ENCODE measurements at regions not wholly inside any gene's neighbourhood (a gene's known extent, or its start where the extent isn't known, plus 50 kb on each side); places are given as distances from the start of the nearest gene placed in this dataset.

DNA sequence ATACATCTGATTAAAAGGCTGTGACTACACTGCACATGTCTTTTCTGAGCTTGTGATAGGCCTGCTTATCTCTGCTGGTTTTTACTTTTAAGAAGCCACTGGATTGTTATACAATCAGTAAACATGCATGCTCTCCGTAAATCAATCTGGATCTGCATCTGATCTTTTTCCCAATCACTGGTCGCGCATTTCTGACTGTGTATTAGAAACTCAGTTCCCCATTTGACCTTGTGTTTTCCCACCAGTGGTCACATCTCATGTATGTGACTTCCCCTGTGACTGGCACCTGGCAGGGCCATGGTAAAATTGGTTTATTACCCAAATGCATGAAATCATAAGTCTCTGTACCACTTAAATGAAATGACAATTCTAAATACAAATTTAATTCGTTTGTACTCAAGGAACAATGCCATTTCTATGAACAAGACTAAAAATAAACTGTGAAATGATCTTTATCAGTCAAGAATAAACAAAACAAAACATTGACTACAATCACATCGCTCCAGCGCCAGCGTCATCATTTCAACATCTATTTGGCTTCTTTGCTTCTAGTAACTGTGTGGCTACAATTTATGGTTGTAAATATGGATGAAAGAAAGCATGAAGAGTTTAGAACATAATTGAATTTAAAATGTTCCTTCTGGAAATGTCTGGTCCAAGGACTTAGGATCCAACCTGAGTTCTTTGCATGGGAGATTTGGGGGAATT, 396.6 kb upstream of the TRIB2 start:
- TF ChIP-seq CTCF (IDR thresholded peaks at IDR 0.05) (no peak), POLR2A (IDR thresholded peaks at IDR 0.05) (no peak)
